Breast epithelium (tissue), 3 donors: ENCODE measurements at regions not wholly inside any gene's neighbourhood (a gene's known extent, or its start where the extent isn't known, plus 50 kb on each side); places are given as distances from the start of the nearest gene placed in this dataset.

ENCODE experiments used
- CTCF ChIP-seq, 3 donors: fragments of 450-650 bp; IDR thresholded peaks; one replicate each; pipeline ENCODE4 v1.5.1; 2016 to 2017; ENCODE audit warnings: antibody characterized with exemption in 3 of 3, mild to moderate bottlenecking in 3 of 3, moderate library complexity in 3 of 3
- POLR2A ChIP-seq: fragments of 450-650 bp; IDR thresholded peaks from one replicate; pipeline ENCODE4 v1.6.1; 2016; ENCODE audit warnings: antibody characterized with exemption, mild to moderate bottlenecking, moderate library complexity

GRCh38 chr2:128639120-128639477 is 320.4 kb upstream of the HS6ST1 start:
- TF ChIP-seq POLR2A (no peak), CTCF (IDR thresholded peaks at IDR 0.05) (no peak)
